SK-N-SH (cell line): ENCODE measurements at regions not wholly inside any gene's neighbourhood (a gene's known extent, or its start where the extent isn't known, plus 50 kb on each side); places are given as distances from the start of the nearest gene placed in this dataset.

Experiments
- RXRA ChIP-seq: IDR thresholded peaks from 2 replicates; pipeline ENCODE4 v1.4.0; 2012; ENCODE audit warnings: low read depth, mild to moderate bottlenecking, borderline replicate concordance
- TF ChIP-seq, protein P1 (sequence below): fragments of 200-600 bp; sonication (generic); IDR thresholded peaks from 2 replicates; pipeline ENCODE4 v1.6.1; 2017; ENCODE audit warnings: antibody characterized with exemption, mild to moderate bottlenecking, moderate library complexity

DNA sequence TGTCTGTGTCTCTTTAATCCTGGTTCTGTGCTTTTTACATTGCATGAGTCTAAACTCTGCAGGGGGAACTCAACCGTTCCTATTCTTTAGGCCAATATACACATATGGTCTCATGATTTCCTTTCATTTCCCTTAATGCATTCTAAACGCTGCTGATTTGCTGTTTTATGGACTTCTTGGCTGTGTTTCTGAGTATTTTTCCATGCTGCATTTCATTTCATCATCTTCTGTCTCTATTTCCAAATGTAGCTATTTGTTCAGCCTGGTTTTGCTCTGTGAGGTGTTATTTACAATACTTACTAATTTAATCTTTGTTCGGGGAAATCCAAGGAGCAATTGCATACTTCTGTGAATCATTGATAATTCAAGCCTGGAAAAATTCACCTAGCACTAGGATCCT lies 897.2 kb downstream of the TSN start:
- no peak for TF ChIP-seq RXRA
- TF ChIP-seq, protein P1, sequence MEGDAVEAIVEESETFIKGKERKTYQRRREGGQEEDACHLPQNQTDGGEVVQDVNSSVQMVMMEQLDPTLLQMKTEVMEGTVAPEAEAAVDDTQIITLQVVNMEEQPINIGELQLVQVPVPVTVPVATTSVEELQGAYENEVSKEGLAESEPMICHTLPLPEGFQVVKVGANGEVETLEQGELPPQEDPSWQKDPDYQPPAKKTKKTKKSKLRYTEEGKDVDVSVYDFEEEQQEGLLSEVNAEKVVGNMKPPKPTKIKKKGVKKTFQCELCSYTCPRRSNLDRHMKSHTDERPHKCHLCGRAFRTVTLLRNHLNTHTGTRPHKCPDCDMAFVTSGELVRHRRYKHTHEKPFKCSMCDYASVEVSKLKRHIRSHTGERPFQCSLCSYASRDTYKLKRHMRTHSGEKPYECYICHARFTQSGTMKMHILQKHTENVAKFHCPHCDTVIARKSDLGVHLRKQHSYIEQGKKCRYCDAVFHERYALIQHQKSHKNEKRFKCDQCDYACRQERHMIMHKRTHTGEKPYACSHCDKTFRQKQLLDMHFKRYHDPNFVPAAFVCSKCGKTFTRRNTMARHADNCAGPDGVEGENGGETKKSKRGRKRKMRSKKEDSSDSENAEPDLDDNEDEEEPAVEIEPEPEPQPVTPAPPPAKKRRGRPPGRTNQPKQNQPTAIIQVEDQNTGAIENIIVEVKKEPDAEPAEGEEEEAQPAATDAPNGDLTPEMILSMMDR = no peak
